GM12874 (cell line): ENCODE measurements at regions not wholly inside any gene's neighbourhood (a gene's known extent, or its start where the extent isn't known, plus 50 kb on each side); places are given as distances from the start of the nearest gene placed in this dataset.

Experiments
- CTCF ChIP-seq: IDR thresholded peaks from 2 replicates; pipeline ENCODE4 v1.5.1; 2011; ENCODE audit warnings: low read depth, mild to moderate bottlenecking, control low read depth, low read length, moderate library complexity; ENCODE audit not compliant: insufficient read depth

GRCh38 chr12:116650062-116650461, 87.8 kb downstream of the SPRING1 start:
- TF ChIP-seq CTCF: no peak

GRCh38 chr12:116647813-116648212, 88.6 kb downstream of the MAP1LC3B2 start:
- no peak for TF ChIP-seq CTCF

DNA sequence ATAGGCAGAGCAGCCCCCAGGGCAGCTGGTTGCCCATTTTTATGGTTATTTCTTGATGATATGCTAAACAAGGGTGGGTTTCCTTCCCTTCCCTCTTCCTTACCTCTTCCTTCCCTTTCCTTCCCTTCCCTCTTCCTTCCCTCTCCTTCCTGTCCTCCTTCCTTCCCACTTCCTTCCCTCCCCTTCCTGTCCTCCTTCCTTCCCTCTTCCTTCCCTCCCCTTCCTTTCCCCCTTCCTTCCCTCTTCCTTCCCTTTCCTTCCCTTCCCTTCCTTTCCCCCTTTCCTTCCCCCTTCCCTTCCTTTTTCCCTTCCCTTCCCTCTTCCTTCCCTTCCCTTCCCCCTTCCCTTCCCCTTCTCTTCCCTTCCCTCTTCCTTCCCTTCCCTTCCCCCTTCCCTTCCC, 87.7 kb downstream of the MAP1LC3B2 start:
- TF ChIP-seq CTCF: no peak

- TF ChIP-seq CTCF: no peak
Observed at GRCh38 chr12:116644806-116645205, 85.6 kb downstream of the MAP1LC3B2 start.

DNA sequence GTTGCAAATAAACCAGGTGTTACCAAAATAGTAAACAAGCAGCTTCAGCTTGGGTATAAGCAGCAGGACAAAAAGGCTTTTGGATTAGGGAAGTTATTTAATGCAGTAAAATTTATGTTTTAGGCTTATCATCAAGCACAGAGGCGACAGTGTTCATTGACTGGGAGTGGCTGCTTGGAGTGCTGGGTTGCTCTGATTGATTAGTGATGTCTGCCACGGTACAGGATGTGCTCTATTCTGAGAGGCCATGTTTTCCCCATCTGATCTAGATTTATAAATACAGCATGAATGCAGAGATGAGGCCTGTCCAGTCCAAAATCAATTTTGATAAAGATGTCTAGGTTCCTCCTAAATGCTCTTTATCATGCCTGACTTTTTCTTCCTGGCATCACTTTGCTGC, 83.5 kb downstream of the MAP1LC3B2 start:
- no peak for TF ChIP-seq CTCF

- no peak for TF ChIP-seq CTCF
Observed at GRCh38 chr12:116642106-116642505, 82.9 kb downstream of the MAP1LC3B2 start.

- TF ChIP-seq CTCF: no peak
Observed at GRCh38 chr12:116640281-116640680, 81.1 kb downstream of the MAP1LC3B2 start.

- no peak for TF ChIP-seq CTCF
Observed at GRCh38 chr12:116639765-116640164, 80.6 kb downstream of the MAP1LC3B2 start.
